ENCODE measurements at regions not wholly inside any gene's neighbourhood (a gene's known extent, or its start where the extent isn't known, plus 50 kb on each side); places are given as distances from the start of the nearest gene placed in this dataset.

DNA sequence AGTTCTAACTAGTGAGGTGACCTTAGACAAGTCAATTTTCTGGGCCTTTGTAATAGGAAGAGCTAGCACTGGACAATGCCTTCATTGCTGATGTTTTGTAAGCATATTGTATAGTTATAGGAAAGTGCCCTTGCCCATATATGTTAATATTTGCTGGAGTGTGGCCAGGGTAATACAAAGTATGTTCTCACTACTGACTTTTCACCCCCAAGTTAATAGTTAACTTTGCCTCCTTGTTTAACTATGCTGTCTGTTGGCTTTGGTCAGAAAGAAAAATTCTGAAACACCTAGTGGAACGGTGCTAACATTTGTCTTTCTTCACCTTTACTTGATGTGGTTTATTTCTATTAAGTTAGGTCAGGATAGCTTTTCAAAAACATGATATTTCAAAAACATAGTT is 287.4 kb upstream of the CTNNB1 start:
- no peaks in the 10 kb centered on the region for H3K9me1 ChIP-seq (ENCODE audit: control insufficient read depth, extremely low read depth, insufficient read depth, low read length)
- dilution Hi-C loops (cut with MboI; ENCODE audit: extremely low pct_ligation_motif_present, low sequenced_read_pairs): no loop called here
- H2AFZ ChIP-seq (ENCODE audit: control insufficient read depth, low read length): no peak overlapping the region
- no peaks in the 10 kb centered on the region for H4K20me1 ChIP-seq (ENCODE audit: control insufficient read depth, extremely low read depth, insufficient read depth, low read length)
- FAIRE-seq (no peak), DNase-seq (ENCODE audit: low read depth, low spot score) (no peak)
- H3K4me1 ChIP-seq (ENCODE audit: control insufficient read depth, extremely low read depth, insufficient read depth, low read length): no peaks in the 10 kb centered on the region
- no peak for TF ChIP-seq EZH2 (IDR thresholded peaks at IDR 0.05; ENCODE audit: low read length)
- TF ChIP-seq, protein P1, sequence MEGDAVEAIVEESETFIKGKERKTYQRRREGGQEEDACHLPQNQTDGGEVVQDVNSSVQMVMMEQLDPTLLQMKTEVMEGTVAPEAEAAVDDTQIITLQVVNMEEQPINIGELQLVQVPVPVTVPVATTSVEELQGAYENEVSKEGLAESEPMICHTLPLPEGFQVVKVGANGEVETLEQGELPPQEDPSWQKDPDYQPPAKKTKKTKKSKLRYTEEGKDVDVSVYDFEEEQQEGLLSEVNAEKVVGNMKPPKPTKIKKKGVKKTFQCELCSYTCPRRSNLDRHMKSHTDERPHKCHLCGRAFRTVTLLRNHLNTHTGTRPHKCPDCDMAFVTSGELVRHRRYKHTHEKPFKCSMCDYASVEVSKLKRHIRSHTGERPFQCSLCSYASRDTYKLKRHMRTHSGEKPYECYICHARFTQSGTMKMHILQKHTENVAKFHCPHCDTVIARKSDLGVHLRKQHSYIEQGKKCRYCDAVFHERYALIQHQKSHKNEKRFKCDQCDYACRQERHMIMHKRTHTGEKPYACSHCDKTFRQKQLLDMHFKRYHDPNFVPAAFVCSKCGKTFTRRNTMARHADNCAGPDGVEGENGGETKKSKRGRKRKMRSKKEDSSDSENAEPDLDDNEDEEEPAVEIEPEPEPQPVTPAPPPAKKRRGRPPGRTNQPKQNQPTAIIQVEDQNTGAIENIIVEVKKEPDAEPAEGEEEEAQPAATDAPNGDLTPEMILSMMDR (optimal IDR thresholded peaks at IDR 0.05 in 1 of 3, IDR thresholded peaks at IDR 0.05 in 1 of 3, conservative IDR thresholded peaks at IDR 0.05 in 1 of 3; ENCODE audit: extremely low read depth in 1 of 3, insufficient read depth in 2 of 3, low read length in 3 of 3): no peak
- H3K79me2 ChIP-seq (ENCODE audit: control insufficient read depth, insufficient read depth, low read length): no peaks in the 10 kb centered on the region
- no peak overlapping the region for H3K9ac ChIP-seq (ENCODE audit: control insufficient read depth, extremely low read depth, insufficient read depth, low read length)
- H3K4me2 ChIP-seq (ENCODE audit: control insufficient read depth, extremely low read depth, insufficient read depth, low read depth, low read length): no peak overlapping the region
- H3K4me3 ChIP-seq (ENCODE audit: control insufficient read depth in 2 of 3, extremely low read depth in 1 of 3, insufficient read depth in 2 of 3, low read depth in 1 of 3, low read length in 3 of 3): no peak overlapping the region
- no peaks in the 10 kb centered on the region for H3K27me3 ChIP-seq (ENCODE audit: control insufficient read depth, extremely low read depth, insufficient read depth, low read length)
- H3K27ac ChIP-seq (ENCODE audit: control insufficient read depth, insufficient read depth, low read length): no peak overlapping the region
- no peaks in the 10 kb centered on the region for H3K9me3 ChIP-seq (ENCODE audit: control insufficient read depth, low read depth, low read length)
- no peaks in the 10 kb centered on the region for H3K36me3 ChIP-seq (ENCODE audit: control insufficient read depth in 2 of 2, extremely low read depth in 1 of 2, insufficient read depth in 2 of 2, low read length in 2 of 2)

DNA sequence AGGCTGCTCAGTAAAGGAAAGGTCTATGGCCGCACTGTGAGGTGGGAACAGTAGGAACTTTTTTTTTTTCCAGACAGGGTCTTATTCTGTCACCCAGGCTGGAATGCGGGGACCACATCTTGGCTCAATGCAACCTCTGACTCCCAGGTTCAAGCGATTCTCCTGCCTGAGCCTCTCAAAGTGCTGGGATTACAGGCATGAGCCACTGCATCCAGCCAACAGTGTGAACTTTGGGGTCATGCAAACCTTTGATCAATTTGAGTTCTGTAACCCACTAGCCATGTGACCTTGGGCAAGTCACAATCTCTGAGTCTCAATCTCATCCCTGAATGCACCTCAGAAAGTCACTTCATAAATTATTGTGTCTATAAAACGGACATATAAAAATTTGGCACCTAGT is 286.8 kb upstream of the CTNNB1 start:
- FAIRE-seq (no peak), DNase-seq (ENCODE audit: low read depth, low spot score) (no peak)
- Histone ChIP-seq H3K79me2 (ENCODE audit: control insufficient read depth, insufficient read depth, low read length) (no peaks in the 10 kb centered on the region), H3K9me3 (ENCODE audit: control insufficient read depth, low read depth, low read length) (no peaks in the 10 kb centered on the region), H3K4me1 (ENCODE audit: control insufficient read depth, extremely low read depth, insufficient read depth, low read length) (no peaks in the 10 kb centered on the region), H3K27me3 (ENCODE audit: control insufficient read depth, extremely low read depth, insufficient read depth, low read length) (no peaks in the 10 kb centered on the region), H2AFZ (ENCODE audit: control insufficient read depth, low read length) (no peak overlapping the region), H3K27ac (ENCODE audit: control insufficient read depth, insufficient read depth, low read length) (no peak overlapping the region), H3K36me3 (ENCODE audit: control insufficient read depth in 2 of 2, extremely low read depth in 1 of 2, insufficient read depth in 2 of 2, low read length in 2 of 2) (no peaks in the 10 kb centered on the region), H3K4me2 (ENCODE audit: control insufficient read depth, extremely low read depth, insufficient read depth, low read depth, low read length) (no peak overlapping the region), H3K9me1 (ENCODE audit: control insufficient read depth, extremely low read depth, insufficient read depth, low read length) (no peaks in the 10 kb centered on the region), H4K20me1 (ENCODE audit: control insufficient read depth, extremely low read depth, insufficient read depth, low read length) (no peaks in the 10 kb centered on the region), H3K4me3 (ENCODE audit: control insufficient read depth in 2 of 3, extremely low read depth in 1 of 3, insufficient read depth in 2 of 3, low read depth in 1 of 3, low read length in 3 of 3) (no peak overlapping the region), H3K9ac (ENCODE audit: control insufficient read depth, extremely low read depth, insufficient read depth, low read length) (no peak overlapping the region)
- TF ChIP-seq EZH2 (IDR thresholded peaks at IDR 0.05; ENCODE audit: low read length): no peak
- TF ChIP-seq, protein P1 (optimal IDR thresholded peaks at IDR 0.05 in 1 of 3, IDR thresholded peaks at IDR 0.05 in 1 of 3, conservative IDR thresholded peaks at IDR 0.05 in 1 of 3; ENCODE audit: extremely low read depth in 1 of 3, insufficient read depth in 2 of 3, low read length in 3 of 3): no peak
- dilution Hi-C loops (cut with MboI; ENCODE audit: extremely low pct_ligation_motif_present, low sequenced_read_pairs): no loop called here

All from keratinocyte (primary cell).